ENCODE measurements at regions not wholly inside any gene's neighbourhood (a gene's known extent, or its start where the extent isn't known, plus 50 kb on each side); places are given as distances from the start of the nearest gene placed in this dataset.

GRCh38 chr10:129030603-129030895 is 436.5 kb upstream of the MGMT start:
- TF ChIP-seq, protein P1, sequence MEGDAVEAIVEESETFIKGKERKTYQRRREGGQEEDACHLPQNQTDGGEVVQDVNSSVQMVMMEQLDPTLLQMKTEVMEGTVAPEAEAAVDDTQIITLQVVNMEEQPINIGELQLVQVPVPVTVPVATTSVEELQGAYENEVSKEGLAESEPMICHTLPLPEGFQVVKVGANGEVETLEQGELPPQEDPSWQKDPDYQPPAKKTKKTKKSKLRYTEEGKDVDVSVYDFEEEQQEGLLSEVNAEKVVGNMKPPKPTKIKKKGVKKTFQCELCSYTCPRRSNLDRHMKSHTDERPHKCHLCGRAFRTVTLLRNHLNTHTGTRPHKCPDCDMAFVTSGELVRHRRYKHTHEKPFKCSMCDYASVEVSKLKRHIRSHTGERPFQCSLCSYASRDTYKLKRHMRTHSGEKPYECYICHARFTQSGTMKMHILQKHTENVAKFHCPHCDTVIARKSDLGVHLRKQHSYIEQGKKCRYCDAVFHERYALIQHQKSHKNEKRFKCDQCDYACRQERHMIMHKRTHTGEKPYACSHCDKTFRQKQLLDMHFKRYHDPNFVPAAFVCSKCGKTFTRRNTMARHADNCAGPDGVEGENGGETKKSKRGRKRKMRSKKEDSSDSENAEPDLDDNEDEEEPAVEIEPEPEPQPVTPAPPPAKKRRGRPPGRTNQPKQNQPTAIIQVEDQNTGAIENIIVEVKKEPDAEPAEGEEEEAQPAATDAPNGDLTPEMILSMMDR (IDR thresholded peaks at IDR 0.05; ENCODE audit: borderline replicate concordance, control extremely low read depth, extremely low read depth, insufficient read depth, missing control alignments): no peak
- in situ Hi-C loops (cut with MboI; ENCODE audit: low sequenced_read_pairs, unreplicated experiment): loop anchor here (25.0 kb wide), 1 partner anchor 932 kb away; the partner anchor contains the start of gene EBF3
- DNase-seq (ENCODE audit: low spot score): no peak

- DNase-seq (ENCODE audit: low spot score): peak; percentile 79
- in situ Hi-C loops (cut with MboI; ENCODE audit: low sequenced_read_pairs, unreplicated experiment): loop anchor here (25.0 kb wide), 1 partner anchor 931 kb away; the partner anchor contains the start of gene EBF3
- TF ChIP-seq, protein P1 (IDR thresholded peaks at IDR 0.05; ENCODE audit: borderline replicate concordance, control extremely low read depth, extremely low read depth, insufficient read depth, missing control alignments): peak; percentile 85
Observed at GRCh38 chr10:129030996-129031843, 435.8 kb upstream of the MGMT start.

DNA sequence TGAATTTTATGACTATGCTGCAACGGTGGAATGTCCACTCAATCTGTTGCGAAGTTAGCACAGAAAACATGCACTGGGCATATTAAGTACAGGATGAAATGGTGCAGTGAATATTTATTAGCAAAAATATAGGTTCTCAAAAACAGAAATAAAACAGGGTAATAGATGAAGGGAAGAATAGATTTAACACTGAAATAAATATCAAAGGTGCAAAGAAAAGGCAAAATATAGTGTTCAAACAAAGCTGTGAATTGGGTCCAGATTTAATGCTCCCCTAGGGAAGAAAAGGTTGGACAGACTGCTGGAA is 435.2 kb upstream of the MGMT start:
- TF ChIP-seq, protein P1 (IDR thresholded peaks at IDR 0.05; ENCODE audit: borderline replicate concordance, control extremely low read depth, extremely low read depth, insufficient read depth, missing control alignments): no peak
- in situ Hi-C loops (cut with MboI; ENCODE audit: low sequenced_read_pairs, unreplicated experiment): loop anchor here (25.0 kb wide), 1 partner anchor 931 kb away; the partner anchor contains the start of gene EBF3

GRCh38 chr10:129032372-129033313 is 434.4 kb upstream of the MGMT start:
- in situ Hi-C loops (cut with MboI; ENCODE audit: low sequenced_read_pairs, unreplicated experiment): loop anchor here (25.0 kb wide), 1 partner anchor 930 kb away; the partner anchor contains the start of gene EBF3
- TF ChIP-seq, protein P1 (IDR thresholded peaks at IDR 0.05; ENCODE audit: borderline replicate concordance, control extremely low read depth, extremely low read depth, insufficient read depth, missing control alignments): no peak
- DNase-seq (ENCODE audit: low spot score): no peak

More for the DNA sequence above, 435.2 kb upstream of the MGMT start:
- DNase-seq (ENCODE audit: low spot score): no peak

DNA sequence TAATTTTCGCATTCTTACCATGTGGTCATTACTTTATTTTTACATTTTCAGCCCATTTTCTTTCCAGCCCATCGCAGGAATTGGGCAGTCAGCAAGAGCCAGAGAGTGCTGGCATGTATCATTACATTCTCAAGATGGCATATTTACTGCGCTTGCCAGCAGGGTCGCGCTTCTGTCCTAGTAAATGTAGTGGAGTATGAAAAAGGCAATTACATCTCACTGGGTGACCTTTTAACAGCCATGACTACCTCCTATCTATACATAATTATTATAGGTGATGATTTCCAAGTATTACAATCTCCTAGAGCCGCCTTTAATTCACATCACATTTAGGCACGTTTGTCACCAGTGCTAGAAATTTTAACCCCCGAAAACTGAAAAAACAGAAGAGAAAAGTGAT is 433.7 kb upstream of the MGMT start:
- no peak for DNase-seq (ENCODE audit: low spot score)
- TF ChIP-seq, protein P1 (IDR thresholded peaks at IDR 0.05; ENCODE audit: borderline replicate concordance, control extremely low read depth, extremely low read depth, insufficient read depth, missing control alignments): no peak
- in situ Hi-C loops (cut with MboI; ENCODE audit: low sequenced_read_pairs, unreplicated experiment): loop anchor here (25.0 kb wide), 1 partner anchor 929 kb away; the partner anchor contains the start of gene EBF3

DNA sequence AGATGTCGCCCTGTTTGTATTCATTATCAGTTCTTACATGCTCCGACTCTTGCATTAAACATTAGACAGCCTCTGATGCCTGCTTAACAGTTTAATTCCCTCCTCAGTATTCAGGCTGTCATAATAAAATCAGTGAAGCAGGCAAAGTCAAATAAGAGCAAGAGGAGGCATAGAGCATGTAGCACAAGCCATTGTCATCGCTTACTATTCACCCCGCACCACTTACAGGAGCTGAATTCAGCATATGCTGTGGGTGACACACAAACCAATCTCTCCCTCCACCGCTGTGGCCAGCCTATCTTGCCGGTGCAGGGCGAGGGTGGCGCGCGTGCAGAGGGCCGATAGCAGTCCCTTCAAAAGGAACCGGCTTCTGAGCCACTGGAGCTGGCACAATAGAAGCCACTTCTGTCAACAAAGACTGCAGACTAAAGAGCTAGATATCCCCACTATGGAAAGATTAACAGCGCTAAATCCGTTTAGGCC is 433.2 kb upstream of the MGMT start:
- no peak for DNase-seq (ENCODE audit: low spot score)
- in situ Hi-C loops (cut with MboI; ENCODE audit: low sequenced_read_pairs, unreplicated experiment): loop anchor here (25.0 kb wide), 1 partner anchor 928 kb away; the partner anchor contains the start of gene EBF3
- TF ChIP-seq, protein P1 (IDR thresholded peaks at IDR 0.05; ENCODE audit: borderline replicate concordance, control extremely low read depth, extremely low read depth, insufficient read depth, missing control alignments): no peak
